ENCODE measurements at regions not wholly inside any gene's neighbourhood (a gene's known extent, or its start where the extent isn't known, plus 50 kb on each side); places are given as distances from the start of the nearest gene placed in this dataset.

DNA sequence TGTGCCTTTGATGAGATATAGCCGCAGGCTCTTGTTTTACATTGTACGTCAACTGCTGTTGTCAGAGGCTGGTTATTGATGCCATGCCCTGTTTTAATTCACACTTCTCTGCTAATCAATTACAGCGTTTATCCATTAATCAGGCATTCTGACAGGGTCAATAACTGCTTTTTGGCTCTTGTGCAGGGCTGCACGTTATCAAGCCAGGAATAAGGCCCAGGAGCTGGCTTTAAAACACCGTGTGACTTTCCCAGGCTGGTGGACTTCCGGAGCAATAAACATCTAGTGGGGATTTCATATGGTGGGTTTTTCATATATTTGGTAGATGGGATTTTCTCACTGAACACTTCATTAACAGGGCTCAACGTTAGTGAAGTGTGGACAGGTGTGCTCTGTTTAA lies 221.7 kb downstream of the TM9SF2 start:
- ChIA-PET CTCF (no interaction called here), POLR2A (no interaction called here)
- no peaks in the 10 kb centered on the region for H3K36me3 ChIP-seq (ENCODE audit: control insufficient read depth, insufficient read depth, low read length)
- H3K4me3 Mint-ChIP-seq (ENCODE audit: unreplicated experiment) = no peak overlapping the region
- no peak overlapping the region for H3K4me3 ChIP-seq (ENCODE audit: low read depth, low read length)
- no peaks in the 10 kb centered on the region for H3K9me3 Mint-ChIP-seq (ENCODE audit: unreplicated experiment)
- H3K27ac Mint-ChIP-seq (ENCODE audit: unreplicated experiment) = no peak overlapping the region
- H3K9me3 ChIP-seq = no peaks in the 10 kb centered on the region
- no peaks in the 10 kb centered on the region for H3K36me3 Mint-ChIP-seq (ENCODE audit: insufficient read depth, unreplicated experiment)
- TF ChIP-seq, protein P1, sequence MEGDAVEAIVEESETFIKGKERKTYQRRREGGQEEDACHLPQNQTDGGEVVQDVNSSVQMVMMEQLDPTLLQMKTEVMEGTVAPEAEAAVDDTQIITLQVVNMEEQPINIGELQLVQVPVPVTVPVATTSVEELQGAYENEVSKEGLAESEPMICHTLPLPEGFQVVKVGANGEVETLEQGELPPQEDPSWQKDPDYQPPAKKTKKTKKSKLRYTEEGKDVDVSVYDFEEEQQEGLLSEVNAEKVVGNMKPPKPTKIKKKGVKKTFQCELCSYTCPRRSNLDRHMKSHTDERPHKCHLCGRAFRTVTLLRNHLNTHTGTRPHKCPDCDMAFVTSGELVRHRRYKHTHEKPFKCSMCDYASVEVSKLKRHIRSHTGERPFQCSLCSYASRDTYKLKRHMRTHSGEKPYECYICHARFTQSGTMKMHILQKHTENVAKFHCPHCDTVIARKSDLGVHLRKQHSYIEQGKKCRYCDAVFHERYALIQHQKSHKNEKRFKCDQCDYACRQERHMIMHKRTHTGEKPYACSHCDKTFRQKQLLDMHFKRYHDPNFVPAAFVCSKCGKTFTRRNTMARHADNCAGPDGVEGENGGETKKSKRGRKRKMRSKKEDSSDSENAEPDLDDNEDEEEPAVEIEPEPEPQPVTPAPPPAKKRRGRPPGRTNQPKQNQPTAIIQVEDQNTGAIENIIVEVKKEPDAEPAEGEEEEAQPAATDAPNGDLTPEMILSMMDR (IDR thresholded peaks at IDR 0.05; ENCODE audit: insufficient read depth in 1 of 2, low read depth in 1 of 2, low read length in 1 of 2, severe bottlenecking in 1 of 2, unreplicated experiment in 1 of 2) = no peak
- H3K27me3 ChIP-seq (replicated peaks; ENCODE audit: control insufficient read depth, insufficient read depth, low read length) = no peaks in the 10 kb centered on the region
- no TSS peak for BruUV-seq (replicated peaks)
- intact Hi-C loops (cut with micrococcal nuclease; ENCODE audit: unreplicated experiment) = no loop called here
- H3K27me3 Mint-ChIP-seq (ENCODE audit: insufficient read depth, unreplicated experiment) = peaks cover 3% of the 10 kb centered on the region
- H3K4me1 Mint-ChIP-seq (ENCODE audit: low read depth, unreplicated experiment) = no peaks in the 10 kb centered on the region
- H3K4me1 ChIP-seq = no peaks in the 10 kb centered on the region
- DNase-seq = no peak

DNA sequence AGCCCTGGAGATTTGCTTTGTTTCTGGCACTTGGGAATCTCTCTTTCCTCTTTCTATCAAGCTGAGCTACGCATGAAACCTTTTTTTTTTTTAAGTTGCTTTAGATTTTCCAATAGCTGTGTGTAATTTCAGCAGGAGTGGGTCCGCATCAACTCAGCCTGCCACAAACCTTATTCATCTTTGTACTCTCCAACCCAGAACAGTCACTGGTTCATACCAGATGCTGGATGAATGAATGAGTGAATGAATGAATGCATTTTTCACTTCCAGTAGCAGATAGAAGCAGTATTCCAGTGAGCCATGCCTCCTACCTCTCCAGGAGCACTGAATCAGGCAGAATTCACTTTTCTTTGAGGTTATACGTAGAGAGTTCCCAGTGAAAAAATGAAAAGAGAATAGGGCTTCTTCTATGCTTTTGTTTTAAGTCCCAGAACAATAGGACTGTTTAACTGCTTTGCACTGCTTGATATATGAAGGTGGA lies 221.1 kb downstream of the TM9SF2 start:
- TF ChIP-seq, protein P1 (IDR thresholded peaks at IDR 0.05; ENCODE audit: insufficient read depth in 1 of 2, low read depth in 1 of 2, low read length in 1 of 2, severe bottlenecking in 1 of 2, unreplicated experiment in 1 of 2) = no peak
- peaks cover 3% of the 10 kb centered on the region for H3K27me3 Mint-ChIP-seq (ENCODE audit: insufficient read depth, unreplicated experiment)
- no peak for DNase-seq
- H3K4me3 Mint-ChIP-seq (ENCODE audit: unreplicated experiment) = no peak overlapping the region
- H3K36me3 ChIP-seq (ENCODE audit: control insufficient read depth, insufficient read depth, low read length) = no peaks in the 10 kb centered on the region
- no peaks in the 10 kb centered on the region for H3K4me1 Mint-ChIP-seq (ENCODE audit: low read depth, unreplicated experiment)
- no peak overlapping the region for H3K4me3 ChIP-seq (ENCODE audit: low read depth, low read length)
- no peak overlapping the region for H3K27ac Mint-ChIP-seq (ENCODE audit: unreplicated experiment)
- no peaks in the 10 kb centered on the region for H3K36me3 Mint-ChIP-seq (ENCODE audit: insufficient read depth, unreplicated experiment)
- BruUV-seq (replicated peaks) = no TSS peak
- H3K4me1 ChIP-seq = no peaks in the 10 kb centered on the region
- no peaks in the 10 kb centered on the region for H3K9me3 ChIP-seq
- ChIA-PET CTCF (no interaction called here), POLR2A (no interaction called here)
- no peaks in the 10 kb centered on the region for H3K27me3 ChIP-seq (replicated peaks; ENCODE audit: control insufficient read depth, insufficient read depth, low read length)
- no peaks in the 10 kb centered on the region for H3K9me3 Mint-ChIP-seq (ENCODE audit: unreplicated experiment)
- intact Hi-C loops (cut with micrococcal nuclease; ENCODE audit: unreplicated experiment) = no loop called here

DNA sequence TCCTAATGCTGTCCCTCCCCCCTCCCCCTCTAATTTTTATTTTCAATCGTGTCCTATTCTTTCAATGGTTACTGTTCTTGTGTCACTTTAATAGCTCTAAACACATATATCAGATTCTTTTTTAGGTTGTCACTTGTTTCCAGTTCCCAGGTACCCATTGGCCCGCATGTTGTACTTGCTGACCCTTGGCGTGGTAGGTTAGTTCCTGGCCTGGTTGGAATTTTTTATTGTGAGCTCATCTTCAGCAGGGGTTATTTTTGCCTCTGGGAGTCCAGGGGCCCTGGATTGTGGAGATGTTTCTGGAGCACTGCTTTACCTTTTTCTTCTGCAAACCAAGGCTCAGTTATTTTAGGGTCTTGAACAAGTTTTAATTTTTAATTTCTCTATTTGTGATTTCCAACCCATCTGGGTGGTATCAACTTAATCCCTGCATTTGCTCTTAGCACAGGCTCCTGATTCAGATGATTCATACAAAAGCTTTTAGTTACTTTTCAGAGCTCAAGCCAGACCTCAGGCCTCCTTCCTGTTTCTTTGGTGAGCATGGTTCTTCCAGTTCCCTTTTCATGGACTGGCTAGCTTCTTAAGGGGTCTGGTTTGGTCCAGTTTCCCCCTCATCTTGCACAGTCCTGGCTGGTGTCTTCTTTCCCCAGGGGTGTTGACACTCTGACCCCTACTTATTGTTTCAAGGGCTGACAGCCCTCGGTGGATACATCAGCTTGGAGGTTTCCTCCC lies 220.5 kb downstream of the TM9SF2 start:
- peaks cover 3% of the 10 kb centered on the region for H3K27me3 Mint-ChIP-seq (ENCODE audit: insufficient read depth, unreplicated experiment)
- TF ChIP-seq, protein P1 (IDR thresholded peaks at IDR 0.05; ENCODE audit: insufficient read depth in 1 of 2, low read depth in 1 of 2, low read length in 1 of 2, severe bottlenecking in 1 of 2, unreplicated experiment in 1 of 2) = no peak
- no TSS peak for BruUV-seq (replicated peaks)

More for the DNA sequence above, 220.5 kb downstream of the TM9SF2 start:
- Histone ChIP-seq H3K36me3 (ENCODE audit: control insufficient read depth, insufficient read depth, low read length) (no peaks in the 10 kb centered on the region), H3K27me3 (replicated peaks; ENCODE audit: control insufficient read depth, insufficient read depth, low read length) (no peaks in the 10 kb centered on the region), H3K9me3 (no peaks in the 10 kb centered on the region), H3K4me1 (no peaks in the 10 kb centered on the region), H3K4me3 (ENCODE audit: low read depth, low read length) (no peak overlapping the region)
- intact Hi-C loops (cut with micrococcal nuclease; ENCODE audit: unreplicated experiment) = no loop called here
- Mint-ChIP-seq H3K36me3 (ENCODE audit: insufficient read depth, unreplicated experiment) (no peaks in the 10 kb centered on the region), H3K9me3 (ENCODE audit: unreplicated experiment) (no peaks in the 10 kb centered on the region), H3K4me1 (ENCODE audit: low read depth, unreplicated experiment) (no peaks in the 10 kb centered on the region), H3K4me3 (ENCODE audit: unreplicated experiment) (no peak overlapping the region), H3K27ac (ENCODE audit: unreplicated experiment) (no peak overlapping the region)
- DNase-seq = no peak
- CTCF ChIA-PET = interaction anchor here (0.6 kb wide), 1 partner anchor 514 kb away, joined by 4 read pairs; no protein-coding TSS in a partner anchor
- POLR2A ChIA-PET = no interaction called here
